Vagina (tissue), 2 donors: ENCODE measurements at regions not wholly inside any gene's neighbourhood (a gene's known extent, or its start where the extent isn't known, plus 50 kb on each side); places are given as distances from the start of the nearest gene placed in this dataset.
"Not testable (repeated sequence)": the region's sequence is repeated elsewhere in the genome, so short reads cannot be mapped to it uniquely, and the experiment has no call there.

Experiments used
- DNase-seq, 2 donors: peaks; one replicate each; pipeline ENCODE4 v3.0.0-alpha.2; 2017; ENCODE audit errors: extremely low spot score in 2 of 2
- H3K27ac ChIP-seq: fragments of 200-600 bp; sonication (generic); one replicate; pipeline ENCODE4 v1.5.1; 2019
- H3K27me3 ChIP-seq: fragments of 200-600 bp; sonication (generic); one replicate; pipeline ENCODE4 v1.5.1; 2019
- H3K36me3 ChIP-seq, 2 donors: fragments of 200-600 bp; sonication (generic); one replicate each; pipeline ENCODE4 v1.5.1; 2017 to 2019
- H3K4me1 ChIP-seq: fragments of 200-600 bp; sonication (generic); one replicate; pipeline ENCODE4 v1.5.1; 2019
- H3K4me3 ChIP-seq, 2 donors: fragments of 200-600 bp; sonication (generic); 1 replicate in 1 of 2; 2 replicates in 1 of 2; pipeline ENCODE4 v1.5.1; 2016 to 2019
- H3K9me3 ChIP-seq: fragments of 200-600 bp; sonication (generic); one replicate; pipeline ENCODE4 v1.5.1; 2019
- POLR2A ChIP-seq, 2 donors: fragments of 450-650 bp; IDR thresholded peaks; one replicate each; pipeline ENCODE4 v1.6.1; 2017; ENCODE audit warnings: antibody characterized with exemption in 2 of 2, mild to moderate bottlenecking in 2 of 2, moderate library complexity in 2 of 2
- POLR2AphosphoS5 ChIP-seq, 2 donors: sonication (generic); formaldehyde crosslinking; IDR thresholded peaks; one replicate each; pipeline ENCODE4 v1.9.0; 2017; ENCODE audit warnings: antibody characterized with exemption in 2 of 2, mild to moderate bottlenecking in 2 of 2, low read depth in 1 of 2; ENCODE audit not compliant: insufficient read depth in 1 of 2
- intact Hi-C: fragments of 100-400 bp; cut with DNase I; formaldehyde crosslinking; loops from one replicate; pipeline ENCODE4 v1.15.1; 2023
- TF ChIP-seq, protein P1 (sequence below), 3 experiments: fragments of 450-650 bp in 2 of 3; fragments of 200-600 bp in 1 of 3; sonication (generic) in 1 of 3; IDR thresholded peaks; one replicate each; pipeline ENCODE4 v1.5.1; 2017 to 2019; ENCODE audit warnings: antibody characterized with exemption in 3 of 3, mild to moderate bottlenecking in 2 of 3, moderate library complexity in 2 of 3

DNA sequence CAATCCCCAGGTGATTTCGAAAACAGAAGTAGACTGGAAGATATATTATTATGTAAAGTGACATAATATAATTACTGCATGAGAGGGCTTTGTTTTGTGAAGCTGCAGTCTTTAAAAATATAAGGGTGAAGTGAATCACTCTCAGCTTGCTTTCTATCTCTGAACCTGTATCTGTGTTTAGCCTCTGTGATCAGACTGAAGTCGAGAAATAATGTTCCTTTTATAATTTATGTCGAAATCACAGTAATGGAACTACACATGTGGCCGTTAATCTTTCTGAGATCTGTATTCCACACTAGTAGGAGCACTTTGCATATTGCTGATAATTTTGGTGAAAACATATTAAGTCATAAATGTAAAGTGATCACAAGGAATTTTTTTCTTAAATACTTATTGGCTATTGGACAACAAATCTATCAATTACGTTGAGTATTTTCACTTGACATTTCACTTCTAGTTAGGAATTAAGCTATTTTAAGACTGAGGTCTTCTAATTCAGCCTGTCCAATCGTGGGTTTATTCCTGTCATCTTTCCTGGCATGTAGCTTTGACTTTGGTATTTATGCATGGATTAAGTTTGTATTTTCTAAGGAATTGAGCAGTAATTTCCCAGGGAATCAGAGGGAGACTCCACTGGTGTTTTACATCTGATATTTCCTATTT is 268.2 kb upstream of the POT1 start:
- H3K36me3 ChIP-seq = no peaks in the 10 kb centered on the region
- H3K4me3 ChIP-seq = no peak overlapping the region
- H3K4me1 ChIP-seq = no peaks in the 10 kb centered on the region
- no peak for TF ChIP-seq POLR2A (IDR thresholded peaks at IDR 0.05)
- TF ChIP-seq, protein P1, sequence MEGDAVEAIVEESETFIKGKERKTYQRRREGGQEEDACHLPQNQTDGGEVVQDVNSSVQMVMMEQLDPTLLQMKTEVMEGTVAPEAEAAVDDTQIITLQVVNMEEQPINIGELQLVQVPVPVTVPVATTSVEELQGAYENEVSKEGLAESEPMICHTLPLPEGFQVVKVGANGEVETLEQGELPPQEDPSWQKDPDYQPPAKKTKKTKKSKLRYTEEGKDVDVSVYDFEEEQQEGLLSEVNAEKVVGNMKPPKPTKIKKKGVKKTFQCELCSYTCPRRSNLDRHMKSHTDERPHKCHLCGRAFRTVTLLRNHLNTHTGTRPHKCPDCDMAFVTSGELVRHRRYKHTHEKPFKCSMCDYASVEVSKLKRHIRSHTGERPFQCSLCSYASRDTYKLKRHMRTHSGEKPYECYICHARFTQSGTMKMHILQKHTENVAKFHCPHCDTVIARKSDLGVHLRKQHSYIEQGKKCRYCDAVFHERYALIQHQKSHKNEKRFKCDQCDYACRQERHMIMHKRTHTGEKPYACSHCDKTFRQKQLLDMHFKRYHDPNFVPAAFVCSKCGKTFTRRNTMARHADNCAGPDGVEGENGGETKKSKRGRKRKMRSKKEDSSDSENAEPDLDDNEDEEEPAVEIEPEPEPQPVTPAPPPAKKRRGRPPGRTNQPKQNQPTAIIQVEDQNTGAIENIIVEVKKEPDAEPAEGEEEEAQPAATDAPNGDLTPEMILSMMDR (IDR thresholded peaks at IDR 0.05) = no peak
- TF ChIP-seq POLR2AphosphoS5 (IDR thresholded peaks at IDR 0.05; ENCODE audit: insufficient read depth in 1 of 2, low read depth in 1 of 2) = no peak
- DNase-seq = no peak
- intact Hi-C loops = no loop called here
- no peaks in the 10 kb centered on the region for H3K9me3 ChIP-seq
- H3K27ac ChIP-seq = no peak overlapping the region
- no peaks in the 10 kb centered on the region for H3K27me3 ChIP-seq

DNA sequence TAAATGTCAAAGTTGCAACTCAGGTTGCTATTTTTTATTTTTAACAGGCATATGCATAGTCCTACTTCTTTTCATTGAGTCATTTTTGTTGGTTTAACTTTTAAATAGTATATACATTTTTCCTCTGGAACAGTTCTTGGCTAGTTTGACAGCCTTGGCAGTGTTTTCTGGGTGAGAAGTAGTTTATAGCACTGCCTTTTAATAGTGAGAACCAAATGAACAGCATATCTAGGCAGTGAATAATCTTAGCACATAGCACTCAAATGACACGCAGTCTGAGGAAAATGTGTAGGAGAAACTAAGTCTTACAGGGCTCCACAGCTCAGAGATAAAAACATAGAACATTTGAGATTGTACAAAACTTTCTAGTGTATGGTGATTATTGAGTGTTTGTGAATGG is 265.5 kb upstream of the POT1 start:
- no peaks in the 10 kb centered on the region for H3K27me3 ChIP-seq
- H3K4me3 ChIP-seq = no peak overlapping the region
- no peaks in the 10 kb centered on the region for H3K9me3 ChIP-seq
- H3K27ac ChIP-seq = no peak overlapping the region
- H3K4me1 ChIP-seq = no peaks in the 10 kb centered on the region
- no peaks in the 10 kb centered on the region for H3K36me3 ChIP-seq
- DNase-seq = no peak
- intact Hi-C loops = no loop called here
- TF ChIP-seq POLR2AphosphoS5 (IDR thresholded peaks at IDR 0.05; ENCODE audit: insufficient read depth in 1 of 2, low read depth in 1 of 2) (no peak), POLR2A (IDR thresholded peaks at IDR 0.05) (no peak)
- TF ChIP-seq, protein P1 (IDR thresholded peaks at IDR 0.05) = no peak

DNA sequence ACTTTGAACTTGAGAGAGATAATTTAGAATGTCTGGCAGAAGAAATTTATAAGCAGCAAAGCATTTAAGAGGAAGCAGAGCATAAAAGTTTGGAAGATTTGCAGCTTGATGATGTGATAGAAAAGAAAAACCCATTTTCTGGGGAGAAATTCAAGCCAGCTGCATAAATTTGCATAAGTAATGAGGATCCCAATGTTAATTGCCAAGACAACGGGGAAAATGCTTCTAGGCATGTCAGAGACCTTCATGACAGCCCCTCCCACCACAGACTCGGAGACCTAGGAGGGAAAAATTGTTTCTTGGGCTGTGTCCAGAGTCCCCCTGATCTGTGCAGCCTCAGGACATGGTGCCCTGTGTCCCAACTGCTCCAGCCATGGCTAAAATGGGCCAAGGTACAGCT is 263.6 kb upstream of the POT1 start:
- no peak for TF ChIP-seq POLR2AphosphoS5 (IDR thresholded peaks at IDR 0.05; ENCODE audit: insufficient read depth in 1 of 2, low read depth in 1 of 2)
- TF ChIP-seq POLR2A (IDR thresholded peaks at IDR 0.05) = no peak
- TF ChIP-seq, protein P1 (IDR thresholded peaks at IDR 0.05) = no peak
- intact Hi-C loops = no loop called here
- no peaks in the 10 kb centered on the region for H3K4me1 ChIP-seq
- no peaks in the 10 kb centered on the region for H3K9me3 ChIP-seq
- H3K4me3 ChIP-seq = no peak overlapping the region
- H3K27ac ChIP-seq = no peak overlapping the region
- no peaks in the 10 kb centered on the region for H3K36me3 ChIP-seq
- H3K27me3 ChIP-seq = no peaks in the 10 kb centered on the region
- DNase-seq = no peak

DNA sequence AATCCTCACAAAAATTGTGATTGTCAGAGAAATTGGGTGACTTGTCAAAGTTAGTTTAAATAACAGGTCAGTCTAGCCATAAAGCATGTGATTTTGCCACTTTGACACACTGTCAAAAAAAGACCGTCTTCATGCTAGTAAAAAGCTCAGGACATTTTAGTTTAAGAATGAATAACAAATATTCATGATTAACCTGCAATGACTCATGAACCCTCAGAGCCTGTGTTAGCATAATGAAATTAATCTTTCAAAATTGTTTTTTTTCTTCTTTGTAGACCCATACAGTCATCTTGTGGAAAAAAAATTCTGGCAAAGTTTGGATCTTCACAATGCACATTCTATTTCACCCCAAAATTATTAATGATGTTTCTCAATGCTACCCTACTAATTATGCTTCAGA is 255.2 kb upstream of the POT1 start:
- Histone ChIP-seq H3K4me3 (no peak overlapping the region), H3K4me1 (no peaks in the 10 kb centered on the region), H3K27ac (no peak overlapping the region), H3K27me3 (no peaks in the 10 kb centered on the region), H3K9me3 (no peaks in the 10 kb centered on the region), H3K36me3 (no peaks in the 10 kb centered on the region)
- DNase-seq = no peak
- intact Hi-C loops = no loop called here
- TF ChIP-seq, protein P1 (IDR thresholded peaks at IDR 0.05) = no peak
- TF ChIP-seq POLR2AphosphoS5 (IDR thresholded peaks at IDR 0.05; ENCODE audit: insufficient read depth in 1 of 2, low read depth in 1 of 2) (no peak), POLR2A (IDR thresholded peaks at IDR 0.05) (no peak)

DNA sequence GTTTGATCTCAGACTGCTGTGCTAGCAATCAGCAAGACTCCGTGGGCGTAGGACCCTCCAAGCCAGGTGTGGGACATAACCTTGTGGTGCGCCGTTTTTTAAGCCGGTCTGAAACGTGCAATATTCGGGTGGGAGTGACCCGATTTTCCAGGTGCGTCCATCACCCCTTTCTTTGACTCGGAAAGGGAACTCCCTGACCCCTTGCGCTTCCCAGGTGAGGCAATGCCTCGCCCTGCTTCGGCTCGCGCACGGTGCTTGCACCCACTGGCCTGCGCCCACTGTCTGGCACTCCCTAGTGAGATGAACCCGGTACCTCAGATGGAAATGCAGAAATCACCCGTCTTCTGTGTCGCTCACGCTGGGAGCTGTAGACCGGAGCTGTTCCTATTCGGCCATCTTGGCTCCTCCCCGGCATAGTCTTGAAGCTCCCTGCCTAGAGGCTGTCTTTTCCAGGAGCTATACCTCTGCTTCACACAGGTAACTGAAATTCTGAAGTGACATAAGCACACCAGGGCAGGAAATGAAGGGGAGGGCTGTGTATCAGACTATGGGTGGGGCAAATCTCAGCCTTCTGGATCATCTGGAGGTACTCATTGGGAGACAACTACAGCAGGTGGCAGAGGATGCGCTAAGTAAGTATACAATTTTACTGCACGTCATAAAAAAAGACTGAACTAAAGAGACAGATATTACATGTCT is 252.1 kb upstream of the POT1 start:
- H3K27me3 ChIP-seq, H3K36me3 ChIP-seq, H3K4me1 ChIP-seq, H3K9me3 ChIP-seq, H3K4me3 ChIP-seq, DNase-seq, H3K27ac ChIP-seq, intact Hi-C loops: not testable (repeated sequence)
